ENCODE measurements at regions not wholly inside any gene's neighbourhood (a gene's known extent, or its start where the extent isn't known, plus 50 kb on each side); places are given as distances from the start of the nearest gene placed in this dataset.

- no peak for TF ChIP-seq CTCF (IDR thresholded peaks at IDR 0.05)
- TF ChIP-seq SIN3A (IDR thresholded peaks at IDR 0.05; ENCODE audit: borderline replicate concordance, insufficient read depth, low read depth, low read length), result no peak
- TF ChIP-seq POLR2AphosphoS5 (IDR thresholded peaks at IDR 0.05; ENCODE audit: low read depth, low read length), result no peak
- TF ChIP-seq REST (IDR thresholded peaks at IDR 0.05; ENCODE audit: insufficient read depth in 1 of 2, low read depth in 2 of 2, low read length in 1 of 2), result no peak
Observed at GRCh38 chr4:31199644-31200043, 479.5 kb downstream of the PCDH7 start.

Data from Panc1 (cell line).